GM10266 (cell line): ENCODE measurements at regions not wholly inside any gene's neighbourhood (a gene's known extent, or its start where the extent isn't known, plus 50 kb on each side); places are given as distances from the start of the nearest gene placed in this dataset.

Experiments used
- DNase-seq: peaks from one replicate; pipeline ENCODE4 v3.0.0; 2012; ENCODE audit errors: extremely low spot score
- CTCF ChIP-seq: IDR thresholded peaks from 2 replicates; pipeline ENCODE4 v1.5.1; 2012; ENCODE audit warnings: mild to moderate bottlenecking, low read depth; ENCODE audit not compliant: control insufficient read depth, insufficient read depth; ENCODE audit errors: missing control alignments

- TF ChIP-seq CTCF = no peak
- DNase-seq = no peak
These were observed 177.8 kb upstream of the MYLIP start for GRCh38 chr6:15950962-15951569.

GRCh38 chr6:15949982-15950381, 178.9 kb upstream of the MYLIP start:
- TF ChIP-seq CTCF = no peak
- DNase-seq = no peak

- TF ChIP-seq CTCF = no peak
- no peak for DNase-seq
These were observed 179.7 kb upstream of the MYLIP start for GRCh38 chr6:15948930-15949900.

- no peak for DNase-seq
- TF ChIP-seq CTCF = no peak
These were observed 181.0 kb upstream of the MYLIP start for GRCh38 chr6:15947923-15948322.

GRCh38 chr6:15947436-15947835, 181.4 kb upstream of the MYLIP start:
- no peak for DNase-seq
- no peak for TF ChIP-seq CTCF

GRCh38 chr6:15946701-15947385, 182.0 kb upstream of the MYLIP start:
- no peak for DNase-seq
- no peak for TF ChIP-seq CTCF
